DMS 273 treated with DMSO at 0.1 percent for 48 hours (cell line): ENCODE measurements at regions not wholly inside any gene's neighbourhood (a gene's known extent, or its start where the extent isn't known, plus 50 kb on each side); places are given as distances from the start of the nearest gene placed in this dataset.
"Not testable (repeated sequence)": the region's sequence is repeated elsewhere in the genome, so short reads cannot be mapped to it uniquely, and the experiment has no call there.

Experiments
- DNase-seq: peaks from one replicate; lab custom pipeline; 2025; lab: John Stamatoyannopoulos, UW

DNA sequence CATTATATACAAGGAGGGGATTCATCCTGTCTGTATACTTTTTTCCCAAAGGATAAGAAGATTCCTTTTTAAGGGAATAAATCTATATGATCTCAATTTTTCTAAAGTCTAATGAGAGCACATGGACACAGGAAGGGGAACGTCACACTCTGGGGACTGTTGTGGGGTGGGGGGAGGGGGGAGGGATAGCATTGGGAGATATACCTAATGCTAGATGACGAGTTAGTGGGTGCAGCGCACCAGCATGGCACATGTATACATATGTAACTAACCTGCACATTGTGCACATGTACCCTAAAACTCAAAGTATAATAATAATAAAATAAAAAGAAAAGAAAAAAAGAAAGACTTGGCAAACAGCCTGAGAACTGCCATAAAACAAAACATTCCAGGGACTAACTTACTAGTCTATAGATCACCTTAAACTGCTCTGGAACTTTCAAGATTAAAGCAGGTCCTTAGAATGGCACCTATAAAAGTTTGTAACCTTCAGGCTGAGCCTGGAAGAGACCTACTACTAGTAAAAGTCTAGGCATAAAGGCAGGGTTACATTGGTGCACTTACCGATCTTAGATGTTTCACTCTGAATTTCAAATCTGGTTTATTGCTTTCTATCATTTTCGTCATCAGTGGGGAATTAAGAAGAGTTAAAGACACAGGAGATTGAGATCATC is 780.6 kb downstream of the SLITRK1 start:
- DNase-seq = not testable (repeated sequence)

- DNase-seq = no peak
Observed at GRCh38 chr13:83100237-83100636, 782.0 kb downstream of the SLITRK1 start.

- DNase-seq = no peak
Observed at GRCh38 chr13:83088858-83089257, 793.4 kb downstream of the SLITRK1 start.

GRCh38 chr13:83086948-83087347 is 795.3 kb downstream of the SLITRK1 start:
- no peak for DNase-seq

DNA sequence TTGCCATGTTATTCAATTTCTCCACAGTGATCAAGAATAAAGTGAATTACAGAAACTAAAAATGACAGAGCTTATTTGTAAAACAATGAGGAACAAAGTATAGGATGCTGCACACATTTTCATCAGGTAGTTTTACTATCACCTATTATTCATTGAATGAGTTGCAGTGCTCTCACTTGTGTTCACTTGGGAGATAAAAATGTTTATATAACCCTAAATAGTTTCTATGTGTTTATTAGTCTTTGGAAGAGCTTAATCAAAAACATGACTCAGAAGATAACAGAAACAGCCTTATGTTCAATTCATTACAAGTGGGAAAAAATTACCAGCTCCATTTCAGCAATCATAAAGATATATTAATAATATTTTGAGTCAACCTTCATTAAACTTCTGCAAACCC is 796.2 kb downstream of the SLITRK1 start:
- no peak for DNase-seq

DNA sequence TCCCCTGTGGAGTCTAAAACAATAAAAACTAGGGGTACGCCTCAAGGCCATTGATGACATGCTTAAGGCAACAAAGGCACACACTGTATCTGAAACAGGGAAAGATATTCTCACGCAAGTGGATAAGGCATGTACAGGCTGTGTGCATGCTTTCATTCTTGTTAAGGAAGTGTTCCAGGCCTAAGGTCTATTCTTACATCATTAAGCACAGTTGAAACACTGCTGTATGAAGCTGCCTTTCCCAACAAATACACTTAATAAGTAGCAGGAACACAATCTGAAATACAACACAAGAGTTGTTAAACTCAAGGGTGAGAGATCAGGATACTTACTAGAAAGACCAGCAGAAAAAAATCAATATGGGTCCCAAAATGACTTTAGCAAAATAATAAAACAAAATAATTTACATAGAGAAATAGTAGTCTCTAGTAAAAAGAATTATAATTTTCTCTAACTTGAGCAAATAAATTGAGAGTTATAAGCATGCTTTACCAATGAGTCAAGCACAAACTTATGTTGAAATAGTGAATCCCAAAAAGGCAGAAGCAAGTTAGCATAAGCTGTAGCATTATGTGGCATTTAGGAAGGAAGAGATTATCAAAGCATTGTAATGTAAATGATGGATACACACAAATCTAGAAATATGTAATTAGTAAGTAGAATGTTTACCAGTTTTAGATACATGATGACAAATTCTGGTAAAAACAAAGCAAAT is 796.9 kb downstream of the SLITRK1 start:
- DNase-seq = no peak

GRCh38 chr13:83077499-83077898 is 804.8 kb downstream of the SLITRK1 start:
- DNase-seq = no peak

- DNase-seq = not testable (repeated sequence)
Observed at GRCh38 chr13:83073930-83074329, 808.3 kb downstream of the SLITRK1 start.

GRCh38 chr13:83065108-83065507 is 817.2 kb downstream of the SLITRK1 start:
- DNase-seq = no peak

DNA sequence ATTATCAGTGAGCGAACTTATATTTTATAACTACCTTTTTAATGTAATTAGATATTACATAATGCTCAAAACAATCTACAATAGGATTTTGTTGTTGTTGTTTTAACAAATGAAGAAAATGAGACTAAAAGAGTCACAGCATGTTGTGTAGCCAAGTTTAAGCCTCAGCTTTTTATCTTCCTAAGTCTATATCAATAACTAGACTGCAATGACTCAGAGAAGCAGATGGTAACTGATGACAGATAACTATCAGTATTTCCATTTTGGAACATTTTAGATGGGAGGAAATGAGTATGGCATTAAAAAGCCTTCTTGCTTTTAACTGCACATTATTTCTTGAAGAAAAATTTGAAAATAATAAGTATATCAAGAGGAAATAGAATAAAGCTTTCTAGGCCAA is 825.2 kb downstream of the SLITRK1 start:
- no peak for DNase-seq

DNA sequence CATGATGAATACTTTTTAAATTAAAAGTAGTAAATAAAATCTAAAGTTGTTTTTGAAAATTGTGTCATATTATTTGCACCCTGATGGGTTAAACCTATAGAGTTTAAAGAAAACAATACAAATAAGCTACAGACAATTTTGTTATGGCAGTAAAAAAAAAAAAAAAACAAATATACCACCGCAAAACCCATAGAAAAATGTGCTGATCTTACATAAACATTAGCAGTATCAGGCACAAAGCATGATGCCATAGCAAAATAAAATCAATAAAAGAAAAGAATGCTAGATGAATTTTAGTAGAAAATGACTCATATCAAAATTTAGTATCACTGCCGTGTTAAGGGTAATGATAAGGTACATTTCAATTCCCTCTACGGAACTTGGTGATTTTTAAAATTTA is 826.0 kb downstream of the SLITRK1 start:
- no peak for DNase-seq

DNA sequence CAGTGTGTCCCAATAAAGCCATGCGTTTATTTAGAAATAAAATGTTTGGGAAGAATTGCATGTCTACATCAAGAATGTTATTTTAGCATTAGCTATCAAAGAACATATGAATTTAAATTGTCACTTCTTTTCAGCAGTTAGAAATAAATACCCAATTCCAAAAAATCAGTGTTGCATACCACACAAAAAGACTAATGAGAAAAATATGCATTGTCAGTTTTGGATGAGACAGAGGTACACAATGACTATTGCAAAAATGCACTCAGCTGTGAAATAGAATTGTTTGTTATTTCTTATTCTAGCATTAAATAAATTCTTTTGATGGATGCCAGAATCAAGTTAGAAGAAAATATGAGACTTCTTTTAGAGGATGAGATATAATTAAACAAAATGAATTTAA is 833.9 kb downstream of the SLITRK1 start:
- DNase-seq = no peak

DNA sequence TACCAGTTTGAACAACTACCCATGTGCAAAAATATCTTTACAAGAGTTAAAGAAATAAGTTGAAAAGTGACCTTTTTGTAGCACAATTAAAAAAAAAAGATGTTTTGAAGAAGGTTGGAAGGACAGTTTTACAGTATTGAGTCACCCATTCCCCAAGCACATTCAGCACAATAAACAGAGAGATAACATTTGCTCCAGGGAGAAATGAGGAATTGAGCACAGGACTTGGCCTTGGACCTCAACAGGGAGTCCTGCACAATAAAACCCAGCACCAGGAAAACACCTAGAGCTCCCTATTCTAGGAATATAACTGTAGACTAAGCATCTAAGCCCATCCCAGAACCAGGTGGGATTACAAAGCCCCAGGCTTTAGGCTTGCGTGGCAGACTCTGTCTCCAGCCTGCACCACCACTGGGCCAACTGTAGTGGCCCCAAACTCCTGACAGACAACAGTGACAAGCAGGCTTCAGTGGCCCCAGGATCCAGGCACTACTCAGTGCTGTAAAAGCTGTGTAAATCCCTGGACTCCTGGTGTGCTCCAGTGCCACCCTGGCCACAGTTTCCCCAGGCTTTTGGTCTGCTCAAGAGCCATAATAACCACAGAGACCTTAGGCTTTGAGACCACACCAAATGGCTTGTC is 857.2 kb downstream of the SLITRK1 start:
- DNase-seq = no peak

- no peak for DNase-seq
Observed at GRCh38 chr13:83024232-83024631, 858.0 kb downstream of the SLITRK1 start.

DNA sequence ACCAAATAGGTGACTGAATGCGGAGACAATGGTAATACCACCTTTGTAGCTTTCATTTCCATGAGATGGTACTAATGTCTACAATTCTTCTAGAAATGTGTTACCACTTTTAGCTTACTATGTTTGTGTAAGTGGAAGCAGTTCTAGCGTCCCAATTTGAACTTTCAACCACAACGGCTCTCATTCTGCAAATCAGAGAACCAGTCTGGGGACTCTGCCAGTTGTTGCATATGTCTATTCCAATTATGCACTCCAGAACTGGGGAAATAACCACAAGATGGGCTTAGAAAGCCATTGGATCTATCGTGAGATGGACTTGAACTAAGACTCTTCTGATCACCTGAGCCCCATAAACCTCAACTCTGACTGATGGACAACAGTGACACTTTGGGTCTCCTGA is 862.3 kb downstream of the SLITRK1 start:
- no peak for DNase-seq

GRCh38 chr13:83009987-83010386 is 872.3 kb downstream of the SLITRK1 start:
- no peak for DNase-seq

DNA sequence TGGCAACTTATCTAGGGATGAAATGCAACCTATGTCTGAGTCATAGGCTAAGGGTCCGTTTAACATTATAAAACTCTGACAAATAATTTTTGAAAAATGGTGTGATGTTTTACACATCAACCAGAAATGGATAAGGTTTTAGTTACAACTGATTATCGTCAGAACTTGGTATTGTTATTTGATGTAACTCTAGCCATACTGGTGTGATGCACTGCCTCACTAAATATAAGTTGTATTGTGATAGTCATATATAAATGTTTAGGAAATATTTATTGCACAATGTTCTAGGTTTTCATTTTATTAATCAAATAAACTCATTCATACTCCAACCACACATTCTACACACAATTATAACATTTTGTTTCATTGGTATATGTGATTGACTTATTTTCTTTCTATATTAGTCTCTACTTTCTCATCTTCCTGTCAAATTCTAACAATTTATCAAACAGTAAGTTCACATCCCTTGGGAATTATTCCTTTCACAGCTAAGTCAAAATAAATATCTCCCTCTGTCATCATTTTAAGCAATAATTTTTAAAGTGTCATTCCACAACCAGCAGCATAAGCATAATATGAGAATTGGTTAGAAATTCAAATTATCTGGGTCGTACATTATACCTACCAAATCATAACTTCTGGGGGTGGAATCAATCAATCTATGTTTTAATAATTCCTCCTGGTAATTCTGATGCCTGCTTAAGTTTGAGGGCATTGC is 873.9 kb downstream of the SLITRK1 start:
- DNase-seq = no peak

DNA sequence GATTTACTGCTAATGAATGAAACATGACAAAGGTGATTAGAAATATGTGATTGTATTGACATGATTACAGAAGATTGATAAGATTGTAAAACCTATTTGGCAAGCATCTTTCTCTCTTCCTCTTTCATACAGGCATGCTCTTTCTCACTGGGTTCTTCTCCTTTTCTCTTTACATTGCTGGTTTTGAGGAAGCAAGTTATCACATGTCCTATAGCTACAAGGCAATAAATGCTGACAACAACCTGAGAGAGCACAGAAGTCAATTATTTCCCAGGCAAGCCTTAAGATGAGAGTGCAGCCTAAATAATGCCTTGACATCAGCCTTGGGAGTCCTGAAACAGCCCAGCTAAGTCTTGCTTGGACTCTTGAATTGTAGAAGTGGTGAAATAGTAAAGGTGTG is 875.0 kb downstream of the SLITRK1 start:
- no peak for DNase-seq

DNA sequence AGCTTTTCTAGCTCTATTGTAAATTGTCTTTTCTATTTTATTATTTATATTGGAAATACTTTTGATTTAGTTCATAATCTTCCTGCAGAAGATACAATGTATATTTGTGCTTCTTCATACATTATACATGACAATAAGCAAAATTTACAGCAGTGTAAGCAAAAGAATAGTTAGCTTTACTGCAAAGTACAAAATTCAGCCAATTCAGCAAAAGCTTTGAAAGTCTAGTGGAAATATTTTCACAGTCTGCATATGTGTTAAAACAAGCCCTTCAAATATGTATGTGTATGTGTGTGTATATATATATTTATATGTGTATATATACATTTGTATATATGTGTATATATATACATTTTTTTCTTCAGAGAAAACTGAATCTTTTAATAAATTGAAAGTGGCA is 879.1 kb downstream of the SLITRK1 start:
- DNase-seq = no peak

GRCh38 chr13:82993417-82993816 is 888.9 kb downstream of the SLITRK1 start:
- no peak for DNase-seq

GRCh38 chr13:82976499-82976898 is 905.8 kb downstream of the SLITRK1 start:
- DNase-seq = no peak

DNA sequence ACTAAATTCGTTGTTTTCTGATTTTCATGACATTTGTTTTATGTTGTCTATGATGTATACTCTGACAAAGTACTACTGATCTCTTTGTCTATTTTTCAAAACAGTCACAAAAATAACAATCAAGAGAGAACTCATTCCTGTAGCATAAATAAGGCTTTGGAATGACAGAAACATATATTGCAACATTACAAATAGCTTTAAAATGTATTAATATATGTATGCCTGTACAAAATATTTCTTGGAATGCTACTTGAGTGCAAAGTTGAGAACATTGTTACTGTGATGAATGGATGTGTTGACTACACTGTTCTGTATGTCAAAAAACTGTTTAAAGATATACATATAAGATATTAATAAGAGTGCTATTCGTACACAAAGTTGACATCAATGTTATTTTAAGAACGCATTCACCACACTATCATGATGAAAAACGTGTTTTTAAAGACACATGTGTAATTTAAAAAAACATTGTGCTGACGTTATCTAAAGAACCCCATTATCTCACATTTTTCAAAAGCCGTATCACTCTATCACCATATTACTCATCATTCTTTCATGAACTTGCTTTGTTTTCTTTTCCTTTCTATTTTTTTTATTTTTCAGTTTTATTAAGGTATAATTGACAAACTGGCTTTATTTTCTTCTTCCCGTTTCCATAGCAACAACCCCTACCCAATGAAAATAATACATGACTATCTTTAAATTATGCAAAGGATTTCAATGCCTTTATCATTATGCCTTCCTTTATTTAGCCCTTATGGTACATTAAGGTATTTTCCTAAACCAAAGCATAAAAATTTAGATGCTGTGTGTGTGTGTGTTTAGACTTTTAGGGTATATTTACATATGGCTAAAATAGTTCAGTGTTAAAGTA is 918.8 kb downstream of the SLITRK1 start:
- no peak for DNase-seq
